Activated CD4-positive, alpha-beta T cell treated with anti-CD3 and anti-CD28 coated beads, Interleukin-2, amount 50 U/mL, for 4 hours (primary cell): ENCODE measurements at regions not wholly inside any gene's neighbourhood (a gene's known extent, or its start where the extent isn't known, plus 50 kb on each side); places are given as distances from the start of the nearest gene placed in this dataset.

ENCODE experiments used
- DNase-seq, 2 experiments: peaks; one replicate each; pipeline ENCODE4 v3.0.0-alpha.2; 2020

DNA sequence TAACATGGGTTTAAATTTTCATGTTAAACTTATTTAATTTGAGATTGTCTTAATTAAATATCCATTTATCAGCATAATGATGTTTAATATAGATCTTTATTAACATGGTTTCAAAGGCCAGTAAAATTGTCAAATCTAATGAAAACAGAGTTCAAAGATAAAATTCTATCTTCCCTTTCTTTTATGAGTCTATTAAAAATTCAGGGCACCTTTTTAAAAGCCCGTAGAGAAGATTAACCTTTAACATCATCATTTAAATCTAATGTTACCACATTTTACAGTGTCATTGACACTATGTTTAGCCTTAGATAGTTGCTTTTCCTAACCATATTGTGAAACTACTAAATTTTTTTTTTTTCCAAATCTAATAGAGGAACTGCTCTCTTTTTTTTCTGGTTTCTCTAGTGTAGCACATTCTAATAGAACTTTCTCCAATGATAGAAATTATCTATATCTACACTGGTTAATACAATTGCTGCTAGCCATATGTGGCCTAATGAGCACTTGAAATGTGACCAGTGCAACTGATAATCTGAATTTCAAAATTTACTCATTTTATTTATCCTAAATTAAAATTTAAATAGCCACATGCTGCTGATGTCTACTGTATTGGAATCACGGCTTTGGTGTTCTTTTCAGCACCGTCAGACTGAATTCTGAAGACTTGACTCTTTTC, 410.9 kb downstream of the UTRN start:
- DNase-seq = no peak

DNA sequence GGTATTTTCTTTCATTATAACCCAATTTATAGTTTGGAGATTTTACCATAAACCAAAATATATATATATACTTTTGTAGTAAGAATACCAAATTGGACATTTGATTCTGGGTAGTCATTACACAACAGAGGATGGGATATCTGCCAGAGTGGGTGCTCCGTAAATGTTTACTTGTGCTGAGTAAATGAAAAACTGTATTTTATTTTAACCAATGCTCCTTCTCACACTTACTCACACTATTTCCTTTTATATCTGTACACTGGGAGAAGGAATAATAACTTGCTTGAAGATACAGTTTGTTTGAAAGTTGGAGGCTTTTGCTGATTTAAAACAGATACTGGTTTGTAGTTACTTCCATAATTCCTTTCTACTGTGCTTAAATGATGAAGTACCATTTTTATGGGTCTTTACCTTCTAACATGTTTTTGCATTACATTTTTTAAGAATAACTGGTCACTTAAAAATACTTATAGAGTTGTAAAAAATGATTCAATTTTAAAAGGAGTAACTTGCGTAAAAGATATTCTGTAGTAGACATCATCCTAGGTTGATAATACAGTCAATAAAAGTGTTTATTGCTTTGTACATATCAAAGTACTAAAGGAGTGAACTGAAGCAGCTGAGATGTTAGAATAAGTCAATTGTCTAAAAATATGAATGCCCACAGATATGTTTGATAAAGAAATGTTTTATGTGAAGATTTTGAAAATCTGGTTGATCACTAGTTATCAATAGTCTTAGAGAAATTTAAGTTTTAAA, 411.7 kb downstream of the UTRN start:
- no peak for DNase-seq

GRCh38 chr6:144697369-144697760, 412.2 kb downstream of the UTRN start:
- DNase-seq = no peak

GRCh38 chr6:144697801-144698200, 412.7 kb downstream of the UTRN start:
- DNase-seq = no peak

GRCh38 chr6:144702781-144703180, 417.6 kb downstream of the UTRN start:
- DNase-seq = no peak

GRCh38 chr6:144710207-144710606, 425.1 kb downstream of the UTRN start:
- no peak for DNase-seq

DNA sequence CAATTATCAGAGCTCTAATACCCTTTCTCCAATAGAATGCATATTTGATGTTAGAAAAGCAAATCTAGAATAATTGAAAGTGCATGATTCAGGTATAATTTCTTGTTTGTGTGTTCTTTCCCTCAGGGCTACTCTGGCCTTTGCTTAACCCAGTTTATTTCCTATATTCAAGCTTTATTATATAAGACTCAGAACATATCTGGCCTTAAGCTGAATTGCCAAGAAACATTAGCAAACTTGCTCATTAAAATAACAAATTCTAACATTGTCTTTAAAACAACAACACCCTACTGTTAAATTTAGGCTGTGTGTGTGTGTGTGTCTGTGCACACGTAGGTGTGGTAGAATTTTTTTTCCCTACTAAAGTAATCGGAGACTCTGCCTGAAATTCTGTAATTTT, 426.5 kb downstream of the UTRN start:
- no peak for DNase-seq

- no peak for DNase-seq
Observed at GRCh38 chr6:144712541-144712940, 427.4 kb downstream of the UTRN start.

GRCh38 chr6:144714021-144714712, 429.0 kb downstream of the UTRN start:
- DNase-seq = no peak

DNA sequence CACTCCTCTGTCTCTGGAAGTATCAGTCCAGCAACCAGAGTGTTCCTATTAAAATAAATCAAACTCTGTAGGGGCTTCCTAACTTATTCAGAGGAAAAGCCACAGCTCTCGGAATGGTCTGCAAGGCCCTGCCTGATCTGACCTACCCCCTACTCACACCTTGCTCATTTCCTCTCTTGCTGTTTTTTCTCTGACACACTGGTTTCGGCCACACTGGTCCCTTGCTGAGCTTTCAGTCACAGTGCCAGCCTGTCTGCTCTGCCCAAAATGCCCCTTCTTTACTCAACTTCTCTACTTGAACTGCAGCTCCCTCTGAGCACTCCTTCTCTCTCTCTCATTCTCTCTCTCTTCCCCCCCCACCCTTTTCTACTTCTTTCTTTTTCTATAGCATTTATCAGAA, 430.2 kb downstream of the UTRN start:
- no peak for DNase-seq

DNA sequence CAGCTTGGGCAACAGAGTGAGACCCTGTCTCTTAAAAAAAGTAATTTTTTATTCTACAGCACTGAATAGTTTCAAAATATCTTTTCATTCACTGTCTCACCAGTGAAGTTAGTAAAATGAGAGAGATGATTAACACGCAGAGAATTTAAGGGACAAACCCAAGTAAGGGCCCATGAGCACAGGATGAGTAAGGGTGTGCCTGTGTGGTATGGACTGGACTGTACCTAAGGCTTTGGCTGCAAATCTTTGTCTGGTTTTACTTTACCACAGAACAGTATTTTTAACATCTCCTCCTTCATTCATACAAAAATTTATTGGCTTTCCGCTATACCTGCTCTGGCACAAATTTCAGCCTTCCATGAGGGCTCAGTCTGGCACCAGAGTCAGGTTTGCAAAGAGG, 433.3 kb downstream of the UTRN start:
- DNase-seq = no peak

DNA sequence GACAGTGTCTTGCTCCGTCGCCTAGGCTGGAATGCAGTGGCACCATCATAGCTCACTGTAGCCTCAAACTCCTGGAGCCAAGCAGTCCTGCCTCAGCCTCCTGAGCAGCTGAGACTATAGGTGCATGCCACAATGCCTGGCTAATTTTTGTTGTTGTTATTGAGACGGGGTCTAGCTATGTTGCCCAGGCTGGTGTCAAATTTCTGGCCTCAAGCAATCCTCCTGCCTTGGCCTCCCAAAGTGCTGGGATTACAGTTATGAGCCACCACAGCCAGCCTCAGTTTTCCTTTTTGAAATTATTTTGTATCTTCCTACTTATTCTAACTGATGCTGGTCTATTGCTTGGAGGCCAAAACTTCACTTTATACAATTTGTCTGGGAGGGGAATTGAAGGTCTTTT, 436.1 kb downstream of the UTRN start:
- no peak for DNase-seq

DNA sequence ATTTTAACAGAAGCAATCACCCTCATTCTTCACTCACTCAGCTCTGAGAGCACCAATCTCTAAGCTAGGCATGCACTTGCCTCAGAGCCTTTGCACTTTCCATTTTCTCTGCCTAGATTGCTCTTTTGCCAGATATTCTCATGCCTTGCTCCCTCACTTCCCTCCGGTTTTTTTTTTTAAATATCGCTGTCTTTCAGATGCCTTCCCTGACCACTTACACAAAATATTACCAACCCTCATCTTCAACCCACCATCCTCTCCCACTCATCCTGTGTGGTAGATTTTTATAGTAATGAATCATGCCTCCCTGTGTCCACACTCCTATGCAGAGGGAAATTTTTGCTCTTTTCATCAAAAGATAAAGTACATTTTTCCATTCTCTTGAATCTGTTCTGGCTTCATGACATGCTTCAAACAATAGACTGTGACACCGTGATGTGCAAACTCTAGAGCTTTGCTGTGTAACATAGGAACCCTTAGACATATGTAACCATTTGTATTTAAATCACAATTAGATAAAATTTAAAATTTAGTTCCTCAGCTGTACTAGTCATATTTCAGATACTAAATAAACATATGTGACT, 437.1 kb downstream of the UTRN start:
- no peak for DNase-seq

- no peak for DNase-seq
Observed at GRCh38 chr6:144722925-144723324, 437.8 kb downstream of the UTRN start.

GRCh38 chr6:144723431-144723830, 438.3 kb downstream of the UTRN start:
- DNase-seq = no peak

- DNase-seq = no peak
Observed at GRCh38 chr6:144724818-144725217, 439.7 kb downstream of the UTRN start.

DNA sequence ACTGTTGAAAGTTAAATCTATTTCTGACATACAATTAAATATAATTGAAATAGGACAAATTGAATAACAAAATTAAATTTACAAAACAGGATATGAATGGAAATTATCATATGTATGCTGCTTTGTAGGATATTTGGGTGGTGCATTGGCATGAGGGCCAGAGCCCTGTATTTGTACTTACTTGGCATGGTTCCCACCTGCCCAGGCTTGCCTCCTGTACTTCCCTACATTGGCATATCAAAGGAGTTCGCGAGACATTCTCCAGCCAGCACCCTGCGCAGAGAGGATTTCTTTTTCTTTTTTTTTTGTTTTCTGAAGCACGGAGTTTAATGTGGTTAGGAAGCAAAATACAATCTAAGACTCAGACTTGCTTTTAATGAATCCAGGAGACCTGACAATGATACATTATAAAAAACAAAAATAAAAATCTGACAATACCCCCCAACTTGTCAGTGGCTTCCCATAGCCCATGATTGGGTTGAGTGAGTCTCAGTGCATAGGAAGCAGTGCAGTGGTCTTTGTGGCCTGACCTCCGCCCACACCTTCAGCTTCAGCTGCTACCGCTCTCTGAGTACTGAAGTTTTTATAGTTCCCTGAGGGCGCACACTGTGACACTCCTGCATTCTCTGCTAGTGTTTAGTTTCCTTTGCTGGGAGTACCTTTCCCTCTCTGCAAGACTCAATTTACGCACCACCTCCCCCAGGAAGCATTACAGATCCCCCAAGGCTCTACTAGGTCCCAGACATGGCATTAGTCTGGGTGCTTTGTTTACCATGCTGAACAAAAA, 440.8 kb downstream of the UTRN start:
- DNase-seq = no peak

GRCh38 chr6:144728804-144729203, 443.7 kb downstream of the UTRN start:
- DNase-seq = no peak

- DNase-seq = no peak
Observed at GRCh38 chr6:144729502-144729901, 444.4 kb downstream of the UTRN start.

GRCh38 chr6:144730088-144730645, 445.0 kb downstream of the UTRN start:
- DNase-seq = no peak

GRCh38 chr6:144731229-144731628, 446.1 kb downstream of the UTRN start:
- no peak for DNase-seq

- DNase-seq = no peak
Observed at GRCh38 chr6:144736763-144737162, 451.6 kb downstream of the UTRN start.

- no peak for DNase-seq
Observed at GRCh38 chr6:144737998-144738397, 452.9 kb downstream of the UTRN start.
